ENCODE measurements at regions not wholly inside any gene's neighbourhood (a gene's known extent, or its start where the extent isn't known, plus 50 kb on each side); places are given as distances from the start of the nearest gene placed in this dataset.

DNA sequence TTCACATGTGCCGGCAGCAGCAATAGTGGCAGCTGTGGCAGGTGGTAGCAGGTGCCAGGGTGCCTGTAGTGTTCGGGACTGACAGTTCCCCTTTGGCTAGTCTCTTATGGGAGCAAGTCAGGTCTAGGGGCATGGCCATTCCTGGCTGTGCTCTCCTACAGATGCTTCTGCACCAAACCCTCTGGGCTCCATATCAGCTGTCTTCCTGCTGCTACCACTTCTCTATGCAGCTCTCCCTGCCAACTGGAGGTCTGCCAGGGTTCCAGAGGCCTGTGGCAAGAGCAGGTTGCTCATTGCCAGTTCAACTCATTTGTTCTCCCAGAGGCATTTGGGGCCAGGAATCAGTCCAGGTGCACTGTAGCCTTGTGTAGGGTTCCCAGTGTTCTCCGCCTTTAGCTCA is 473.7 kb downstream of the JRKL start:
- H3K4me3 ChIP-seq (replicated peaks in 1 of 3; ENCODE audit: insufficient read depth in 1 of 3, low read depth in 1 of 3, low read length in 3 of 3): no peak overlapping the region
- ChIA-PET CTCF (no interaction called here), POLR2A (no interaction called here)
- dilution Hi-C loops (cut with MboI; ENCODE audit: extremely low pct_ligation_motif_present, low sequenced_read_pairs): no loop called here
- DNase-seq (ENCODE audit: low read depth, low spot score) (no peak), FAIRE-seq (no peak)
- H4K20me1 ChIP-seq (replicated peaks; ENCODE audit: control insufficient read depth, extremely low read depth, insufficient read depth, low read length): no peaks in the 10 kb centered on the region
- no peak overlapping the region for H2AFZ ChIP-seq (ENCODE audit: low read depth, low read length)
- no TSS peak for BruUV-seq (replicated peaks)
- H3K9me1 ChIP-seq (replicated peaks; ENCODE audit: control insufficient read depth, extremely low read depth, insufficient read depth, low read length): no peaks in the 10 kb centered on the region
- H3K36me3 ChIP-seq (ENCODE audit: control insufficient read depth in 2 of 2, extremely low read depth in 1 of 2, insufficient read depth in 2 of 2, low read length in 2 of 2): no peaks in the 10 kb centered on the region
- intact Hi-C loops (cut with micrococcal nuclease): no loop called here
- no peak for TF ChIP-seq CTCF (IDR thresholded peaks at IDR 0.05; ENCODE audit: extremely low read depth in 1 of 2, insufficient read depth in 1 of 2, low read depth in 1 of 2, low read length in 2 of 2)
- no peak for TF ChIP-seq POLR2A (IDR thresholded peaks at IDR 0.05; ENCODE audit: low read depth, low read length)
- TF ChIP-seq POLR2AphosphoS5 (IDR thresholded peaks at IDR 0.05; ENCODE audit: insufficient read depth, low read depth, low read length): no peak
- TF ChIP-seq EZH2 (IDR thresholded peaks at IDR 0.05; ENCODE audit: borderline replicate concordance, low read depth, low read length, severe bottlenecking): no peak
- TF ChIP-seq JUN (IDR thresholded peaks at IDR 0.05; ENCODE audit: borderline replicate concordance, insufficient read depth, insufficient read length, low read depth): no peak
- TF ChIP-seq MYC (IDR thresholded peaks at IDR 0.05; ENCODE audit: low read depth, low read length): no peak
- TF ChIP-seq, protein P1, sequence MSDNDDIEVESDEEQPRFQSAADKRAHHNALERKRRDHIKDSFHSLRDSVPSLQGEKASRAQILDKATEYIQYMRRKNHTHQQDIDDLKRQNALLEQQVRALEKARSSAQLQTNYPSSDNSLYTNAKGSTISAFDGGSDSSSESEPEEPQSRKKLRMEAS (IDR thresholded peaks at IDR 0.05; ENCODE audit: insufficient read depth, insufficient read length): no peak
- TF ChIP-seq GATA2 (IDR thresholded peaks at IDR 0.05; ENCODE audit: insufficient read depth, insufficient read length, low read depth, low read length): no peak
- TF ChIP-seq FOS (IDR thresholded peaks at IDR 0.05; ENCODE audit: borderline replicate concordance, insufficient read depth, low read length): no peak
- no peaks in the 10 kb centered on the region for H3K79me2 ChIP-seq (ENCODE audit: control insufficient read depth, insufficient read depth, low read length)
- no peaks in the 10 kb centered on the region for H3K27me3 ChIP-seq (ENCODE audit: control insufficient read depth in 2 of 2, insufficient read depth in 2 of 2, low read length in 2 of 2)
- no peak overlapping the region for H3K9ac ChIP-seq (replicated peaks; ENCODE audit: extremely low read depth, insufficient read depth, low read length)
- H3K4me2 ChIP-seq (ENCODE audit: insufficient read depth, low read length): no peak overlapping the region
- no peaks in the 10 kb centered on the region for H3K9me3 ChIP-seq (replicated peaks; ENCODE audit: control insufficient read depth, insufficient read depth, low read length)
- no peaks in the 10 kb centered on the region for H3K4me1 ChIP-seq (ENCODE audit: control insufficient read depth, extremely low read depth, insufficient read depth, low read length)
- H3K27ac ChIP-seq (ENCODE audit: insufficient read depth, low read depth, low read length): no peak overlapping the region

All from endothelial cell of umbilical vein (primary cell).